D721Med (cell line): ENCODE measurements at regions not wholly inside any gene's neighbourhood (a gene's known extent, or its start where the extent isn't known, plus 50 kb on each side); places are given as distances from the start of the nearest gene placed in this dataset.

Experiments used
- DNase-seq: peaks from one replicate; pipeline ENCODE4 v3.0.0; 2011; ENCODE audit warnings: low spot score; ENCODE audit not compliant: insufficient read length
- FAIRE-seq: peaks from 2 replicates; lab custom pipeline; 2011; peaks lifted over from hg19 to GRCh38; lab: Jason Lieb, UNC
- TF ChIP-seq, protein P1 (sequence below): IDR thresholded peaks from 2 replicates; pipeline ENCODE4 v1.5.1; 2012; ENCODE audit warnings: mild to moderate bottlenecking, control low read depth; ENCODE audit not compliant: insufficient read depth; ENCODE audit errors: missing control alignments

- TF ChIP-seq, protein P1, sequence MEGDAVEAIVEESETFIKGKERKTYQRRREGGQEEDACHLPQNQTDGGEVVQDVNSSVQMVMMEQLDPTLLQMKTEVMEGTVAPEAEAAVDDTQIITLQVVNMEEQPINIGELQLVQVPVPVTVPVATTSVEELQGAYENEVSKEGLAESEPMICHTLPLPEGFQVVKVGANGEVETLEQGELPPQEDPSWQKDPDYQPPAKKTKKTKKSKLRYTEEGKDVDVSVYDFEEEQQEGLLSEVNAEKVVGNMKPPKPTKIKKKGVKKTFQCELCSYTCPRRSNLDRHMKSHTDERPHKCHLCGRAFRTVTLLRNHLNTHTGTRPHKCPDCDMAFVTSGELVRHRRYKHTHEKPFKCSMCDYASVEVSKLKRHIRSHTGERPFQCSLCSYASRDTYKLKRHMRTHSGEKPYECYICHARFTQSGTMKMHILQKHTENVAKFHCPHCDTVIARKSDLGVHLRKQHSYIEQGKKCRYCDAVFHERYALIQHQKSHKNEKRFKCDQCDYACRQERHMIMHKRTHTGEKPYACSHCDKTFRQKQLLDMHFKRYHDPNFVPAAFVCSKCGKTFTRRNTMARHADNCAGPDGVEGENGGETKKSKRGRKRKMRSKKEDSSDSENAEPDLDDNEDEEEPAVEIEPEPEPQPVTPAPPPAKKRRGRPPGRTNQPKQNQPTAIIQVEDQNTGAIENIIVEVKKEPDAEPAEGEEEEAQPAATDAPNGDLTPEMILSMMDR: no peak
- FAIRE-seq: no peak
- DNase-seq: no peak
These were observed 227.3 kb upstream of the CDH18 start for GRCh38 chr5:20215257-20215656.

- TF ChIP-seq, protein P1: no peak
- FAIRE-seq (no peak), DNase-seq (no peak)
These were observed 225.8 kb upstream of the CDH18 start for GRCh38 chr5:20213803-20214202.

GRCh38 chr5:20212701-20213100, 224.7 kb upstream of the CDH18 start:
- no peak for FAIRE-seq
- TF ChIP-seq, protein P1: no peak

DNA sequence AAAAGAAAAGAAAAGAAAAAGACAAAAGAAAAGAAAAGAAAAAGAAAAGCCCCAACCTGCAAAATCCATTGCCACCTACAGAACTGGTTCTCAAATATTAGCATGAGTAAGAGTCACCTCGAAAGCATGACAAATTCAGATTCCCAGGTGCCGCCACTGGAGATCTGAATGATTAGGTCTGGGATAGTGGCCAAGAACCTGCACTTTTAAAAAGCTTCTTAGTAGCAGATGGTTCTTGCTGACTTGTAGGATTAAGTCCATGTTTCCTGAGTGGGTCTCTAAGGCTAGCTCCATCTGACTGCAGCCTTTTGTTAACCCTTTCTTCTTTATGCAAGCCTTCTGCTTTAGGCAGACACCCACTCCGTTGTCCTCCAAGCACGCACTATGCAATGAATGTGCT, 178.5 kb upstream of the CDH18 start:
- TF ChIP-seq, protein P1: no peak
- DNase-seq (no peak), FAIRE-seq (peak; percentile 91)

More at GRCh38 chr5:20212701-20213100, 224.7 kb upstream of the CDH18 start:
- DNase-seq: no peak

GRCh38 chr5:20158006-20158405, 170.0 kb upstream of the CDH18 start:
- FAIRE-seq: no peak
- TF ChIP-seq, protein P1: no peak
- DNase-seq: no peak

DNA sequence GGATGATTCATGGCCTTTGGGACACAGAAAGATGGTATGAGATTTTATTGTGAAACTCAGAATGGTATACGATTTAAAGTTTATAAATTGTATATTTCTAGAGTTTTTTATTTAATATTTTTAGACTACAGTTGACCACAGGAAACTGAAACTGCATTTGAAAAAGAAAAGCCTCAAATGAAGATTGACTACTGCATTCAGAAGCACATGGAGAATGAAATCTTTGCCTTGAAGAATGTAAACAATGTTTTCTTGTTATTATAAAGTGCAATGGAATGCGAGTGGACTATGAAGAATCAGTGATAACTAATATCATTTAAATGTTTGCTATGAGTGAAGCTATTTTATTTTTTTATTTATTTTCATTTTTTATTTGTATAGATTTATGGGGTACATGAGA, 169.1 kb upstream of the CDH18 start:
- FAIRE-seq (no peak), DNase-seq (no peak)
- TF ChIP-seq, protein P1: no peak

DNA sequence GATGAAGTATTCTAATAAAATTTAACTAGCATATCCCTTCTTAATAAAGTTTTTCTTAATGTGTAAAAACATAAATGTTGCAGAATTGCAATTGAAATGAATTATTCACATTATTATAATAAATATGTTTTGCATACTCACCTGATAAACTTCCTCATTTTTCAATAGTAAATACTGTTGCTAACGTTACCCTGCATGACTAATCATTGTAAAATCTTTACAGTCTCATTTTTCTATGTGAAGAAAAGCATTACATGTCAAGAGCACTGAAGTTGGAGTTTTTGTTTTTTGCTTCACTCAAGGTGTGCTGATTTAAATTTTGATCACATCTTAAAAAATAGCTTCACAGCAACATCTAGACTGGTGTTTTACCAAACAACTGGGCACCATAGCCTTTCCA, 157.2 kb upstream of the CDH18 start:
- no peak for FAIRE-seq
- TF ChIP-seq, protein P1: no peak
- DNase-seq: no peak
